ENCODE measurements at regions not wholly inside any gene's neighbourhood (a gene's known extent, or its start where the extent isn't known, plus 50 kb on each side); places are given as distances from the start of the nearest gene placed in this dataset.

DNA sequence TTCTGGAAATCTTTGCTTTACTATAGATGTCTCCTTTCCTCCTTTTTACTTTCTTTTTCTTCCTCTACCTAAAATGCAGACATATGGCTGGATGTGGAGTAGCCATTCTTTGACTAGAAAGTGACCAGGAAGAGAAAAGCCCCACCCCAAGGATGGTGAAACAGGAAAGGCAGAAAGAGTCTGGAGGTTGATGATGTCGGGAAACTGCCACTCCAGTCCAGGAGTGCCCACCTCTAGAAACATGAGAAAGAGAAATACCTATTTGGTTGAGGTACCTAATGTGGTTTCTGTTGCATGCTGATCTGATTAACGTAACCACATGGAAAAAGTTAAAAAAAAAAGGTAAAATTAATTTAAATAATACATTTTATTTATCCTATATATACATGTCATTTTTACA, 55.2 kb upstream of the SSR3 start (continued):
- TF ChIP-seq, protein P1, sequence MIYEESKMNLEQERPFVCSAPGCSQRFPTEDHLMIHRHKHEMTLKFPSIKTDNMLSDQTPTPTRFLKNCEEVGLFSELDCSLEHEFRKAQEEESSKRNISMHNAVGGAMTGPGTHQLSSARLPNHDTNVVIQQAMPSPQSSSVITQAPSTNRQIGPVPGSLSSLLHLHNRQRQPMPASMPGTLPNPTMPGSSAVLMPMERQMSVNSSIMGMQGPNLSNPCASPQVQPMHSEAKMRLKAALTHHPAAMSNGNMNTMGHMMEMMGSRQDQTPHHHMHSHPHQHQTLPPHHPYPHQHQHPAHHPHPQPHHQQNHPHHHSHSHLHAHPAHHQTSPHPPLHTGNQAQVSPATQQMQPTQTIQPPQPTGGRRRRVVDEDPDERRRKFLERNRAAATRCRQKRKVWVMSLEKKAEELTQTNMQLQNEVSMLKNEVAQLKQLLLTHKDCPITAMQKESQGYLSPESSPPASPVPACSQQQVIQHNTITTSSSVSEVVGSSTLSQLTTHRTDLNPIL (CRISPR knock-in tag; IDR thresholded peaks at IDR 0.05; ENCODE audit: low read depth): no peak
- no peak for TF ChIP-seq PPARA (CRISPR knock-in tag; IDR thresholded peaks at IDR 0.05; ENCODE audit: borderline replicate concordance)
- no peak for TF ChIP-seq TOX (CRISPR knock-in tag; IDR thresholded peaks at IDR 0.05; ENCODE audit: borderline replicate concordance)

DNA sequence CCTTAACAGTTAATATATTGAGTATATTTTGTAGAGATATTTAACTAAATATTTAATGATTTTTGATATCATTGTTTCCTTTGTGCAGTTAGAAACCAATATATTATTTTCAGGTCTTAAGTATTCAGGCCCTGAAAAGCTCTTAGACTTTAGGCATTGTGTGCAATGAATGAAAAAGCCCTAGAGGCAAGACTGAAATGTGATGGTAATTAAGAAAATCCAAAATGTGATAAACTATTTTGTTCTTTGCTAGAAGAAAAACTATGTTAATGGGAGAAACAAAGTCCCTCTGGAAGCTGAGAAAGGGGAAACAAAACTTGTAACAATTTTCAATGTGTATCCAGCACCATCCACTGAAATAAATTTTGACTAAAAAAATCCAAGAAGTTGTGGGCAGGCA, 54.6 kb upstream of the SSR3 start:
- no peak for TF ChIP-seq ESRRG (CRISPR knock-in tag; IDR thresholded peaks at IDR 0.05)
- no peak for TF ChIP-seq TOX (CRISPR knock-in tag; IDR thresholded peaks at IDR 0.05; ENCODE audit: borderline replicate concordance)
- TF ChIP-seq, protein P2, sequence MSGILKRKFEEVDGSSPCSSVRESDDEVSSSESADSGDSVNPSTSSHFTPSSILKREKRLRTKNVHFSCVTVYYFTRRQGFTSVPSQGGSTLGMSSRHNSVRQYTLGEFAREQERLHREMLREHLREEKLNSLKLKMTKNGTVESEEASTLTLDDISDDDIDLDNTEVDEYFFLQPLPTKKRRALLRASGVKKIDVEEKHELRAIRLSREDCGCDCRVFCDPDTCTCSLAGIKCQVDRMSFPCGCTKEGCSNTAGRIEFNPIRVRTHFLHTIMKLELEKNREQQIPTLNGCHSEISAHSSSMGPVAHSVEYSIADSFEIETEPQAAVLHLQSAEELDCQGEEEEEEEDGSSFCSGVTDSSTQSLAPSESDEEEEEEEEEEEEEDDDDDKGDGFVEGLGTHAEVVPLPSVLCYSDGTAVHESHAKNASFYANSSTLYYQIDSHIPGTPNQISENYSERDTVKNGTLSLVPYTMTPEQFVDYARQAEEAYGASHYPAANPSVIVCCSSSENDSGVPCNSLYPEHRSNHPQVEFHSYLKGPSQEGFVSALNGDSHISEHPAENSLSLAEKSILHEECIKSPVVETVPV (CRISPR knock-in tag; IDR thresholded peaks at IDR 0.05): no peak
- no peak for TF ChIP-seq OSR1 (CRISPR knock-in tag; IDR thresholded peaks at IDR 0.05)
- TF ChIP-seq, protein P3, sequence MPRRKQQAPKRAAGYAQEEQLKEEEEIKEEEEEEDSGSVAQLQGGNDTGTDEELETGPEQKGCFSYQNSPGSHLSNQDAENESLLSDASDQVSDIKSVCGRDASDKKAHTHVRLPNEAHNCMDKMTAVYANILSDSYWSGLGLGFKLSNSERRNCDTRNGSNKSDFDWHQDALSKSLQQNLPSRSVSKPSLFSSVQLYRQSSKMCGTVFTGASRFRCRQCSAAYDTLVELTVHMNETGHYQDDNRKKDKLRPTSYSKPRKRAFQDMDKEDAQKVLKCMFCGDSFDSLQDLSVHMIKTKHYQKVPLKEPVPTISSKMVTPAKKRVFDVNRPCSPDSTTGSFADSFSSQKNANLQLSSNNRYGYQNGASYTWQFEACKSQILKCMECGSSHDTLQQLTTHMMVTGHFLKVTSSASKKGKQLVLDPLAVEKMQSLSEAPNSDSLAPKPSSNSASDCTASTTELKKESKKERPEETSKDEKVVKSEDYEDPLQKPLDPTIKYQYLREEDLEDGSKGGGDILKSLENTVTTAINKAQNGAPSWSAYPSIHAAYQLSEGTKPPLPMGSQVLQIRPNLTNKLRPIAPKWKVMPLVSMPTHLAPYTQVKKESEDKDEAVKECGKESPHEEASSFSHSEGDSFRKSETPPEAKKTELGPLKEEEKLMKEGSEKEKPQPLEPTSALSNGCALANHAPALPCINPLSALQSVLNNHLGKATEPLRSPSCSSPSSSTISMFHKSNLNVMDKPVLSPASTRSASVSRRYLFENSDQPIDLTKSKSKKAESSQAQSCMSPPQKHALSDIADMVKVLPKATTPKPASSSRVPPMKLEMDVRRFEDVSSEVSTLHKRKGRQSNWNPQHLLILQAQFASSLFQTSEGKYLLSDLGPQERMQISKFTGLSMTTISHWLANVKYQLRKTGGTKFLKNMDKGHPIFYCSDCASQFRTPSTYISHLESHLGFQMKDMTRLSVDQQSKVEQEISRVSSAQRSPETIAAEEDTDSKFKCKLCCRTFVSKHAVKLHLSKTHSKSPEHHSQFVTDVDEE (CRISPR knock-in tag; IDR thresholded peaks at IDR 0.05): no peak
- TF ChIP-seq, protein P4, sequence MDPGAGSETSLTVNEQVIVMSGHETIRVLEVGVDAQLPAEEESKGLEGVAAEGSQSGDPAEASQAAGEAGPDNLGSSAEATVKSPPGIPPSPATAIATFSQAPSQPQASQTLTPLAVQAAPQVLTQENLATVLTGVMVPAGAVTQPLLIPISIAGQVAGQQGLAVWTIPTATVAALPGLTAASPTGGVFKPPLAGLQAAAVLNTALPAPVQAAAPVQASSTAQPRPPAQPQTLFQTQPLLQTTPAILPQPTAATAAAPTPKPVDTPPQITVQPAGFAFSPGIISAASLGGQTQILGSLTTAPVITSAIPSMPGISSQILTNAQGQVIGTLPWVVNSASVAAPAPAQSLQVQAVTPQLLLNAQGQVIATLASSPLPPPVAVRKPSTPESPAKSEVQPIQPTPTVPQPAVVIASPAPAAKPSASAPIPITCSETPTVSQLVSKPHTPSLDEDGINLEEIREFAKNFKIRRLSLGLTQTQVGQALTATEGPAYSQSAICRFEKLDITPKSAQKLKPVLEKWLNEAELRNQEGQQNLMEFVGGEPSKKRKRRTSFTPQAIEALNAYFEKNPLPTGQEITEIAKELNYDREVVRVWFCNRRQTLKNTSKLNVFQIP (CRISPR knock-in tag; IDR thresholded peaks at IDR 0.05; ENCODE audit: borderline replicate concordance, low read depth): no peak
- TF ChIP-seq RARB (CRISPR knock-in tag; IDR thresholded peaks at IDR 0.05): no peak
- TF ChIP-seq ZFP30 (CRISPR knock-in tag; IDR thresholded peaks at IDR 0.05): no peak
- no peak for ATAC-seq

DNA sequence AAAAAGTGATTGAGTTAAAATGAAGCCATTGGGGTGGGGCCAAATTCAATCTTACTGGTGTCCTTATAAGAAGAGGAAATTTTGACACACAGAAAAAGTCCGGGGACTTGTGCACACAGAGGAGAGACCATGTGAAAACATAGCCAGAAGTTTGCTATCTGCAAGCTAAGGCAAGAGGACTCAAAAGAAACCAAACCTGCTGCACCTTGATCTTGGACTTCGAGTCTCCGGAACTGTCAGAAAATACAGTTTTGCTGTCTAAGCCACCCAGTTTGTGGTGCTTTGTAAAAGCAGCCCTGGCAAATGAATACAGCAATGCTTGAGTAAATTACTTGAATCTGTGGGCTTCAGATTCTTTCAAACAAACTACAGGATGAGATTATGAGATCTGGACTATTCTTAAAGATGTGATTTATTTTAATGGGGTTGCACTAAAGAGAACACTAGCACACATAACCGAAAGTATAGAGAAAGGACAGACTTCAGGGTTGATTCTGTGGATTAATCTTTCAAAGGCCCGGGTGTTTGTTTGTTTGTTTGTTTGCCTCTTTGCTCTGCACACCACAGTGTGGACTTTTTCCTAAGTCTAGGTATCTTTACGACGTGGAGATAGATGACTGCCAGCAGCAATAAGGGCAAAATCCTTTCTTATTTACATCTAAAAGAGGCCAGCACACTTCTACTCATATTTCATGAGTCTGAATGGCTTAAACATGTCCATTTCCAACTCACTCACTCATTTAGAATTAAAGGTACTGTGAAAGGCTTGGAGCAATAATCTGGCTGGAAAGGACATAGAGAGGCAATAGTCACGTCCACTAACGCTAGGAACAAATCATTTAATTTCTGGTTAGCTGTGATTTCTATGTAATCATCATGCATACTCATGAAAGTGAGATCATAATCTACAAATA, 53.9 kb upstream of the SSR3 start:
- no peak for ATAC-seq
- TF ChIP-seq ZFP3 (CRISPR knock-in tag; IDR thresholded peaks at IDR 0.05) (no peak), GLIS3 (CRISPR knock-in tag; IDR thresholded peaks at IDR 0.05) (no peak), TCF4 (CRISPR knock-in tag; IDR thresholded peaks at IDR 0.05; ENCODE audit: borderline replicate concordance) (no peak), ARNTL (CRISPR knock-in tag; IDR thresholded peaks at IDR 0.05; ENCODE audit: borderline replicate concordance, low read depth) (no peak), ZNF565 (CRISPR knock-in tag; conservative IDR thresholded peaks at IDR 0.05; ENCODE audit: low read depth) (no peak), ESRRG (CRISPR knock-in tag; IDR thresholded peaks at IDR 0.05) (no peak), OSR1 (CRISPR knock-in tag; IDR thresholded peaks at IDR 0.05) (no peak), SNAI2 (CRISPR knock-in tag; IDR thresholded peaks at IDR 0.05) (no peak), ZNF8 (CRISPR knock-in tag; IDR thresholded peaks at IDR 0.05) (no peak), ZFP30 (CRISPR knock-in tag; IDR thresholded peaks at IDR 0.05) (no peak)
- TF ChIP-seq, protein P4 (CRISPR knock-in tag; IDR thresholded peaks at IDR 0.05; ENCODE audit: borderline replicate concordance, low read depth): no peak
- TF ChIP-seq, protein P5, sequence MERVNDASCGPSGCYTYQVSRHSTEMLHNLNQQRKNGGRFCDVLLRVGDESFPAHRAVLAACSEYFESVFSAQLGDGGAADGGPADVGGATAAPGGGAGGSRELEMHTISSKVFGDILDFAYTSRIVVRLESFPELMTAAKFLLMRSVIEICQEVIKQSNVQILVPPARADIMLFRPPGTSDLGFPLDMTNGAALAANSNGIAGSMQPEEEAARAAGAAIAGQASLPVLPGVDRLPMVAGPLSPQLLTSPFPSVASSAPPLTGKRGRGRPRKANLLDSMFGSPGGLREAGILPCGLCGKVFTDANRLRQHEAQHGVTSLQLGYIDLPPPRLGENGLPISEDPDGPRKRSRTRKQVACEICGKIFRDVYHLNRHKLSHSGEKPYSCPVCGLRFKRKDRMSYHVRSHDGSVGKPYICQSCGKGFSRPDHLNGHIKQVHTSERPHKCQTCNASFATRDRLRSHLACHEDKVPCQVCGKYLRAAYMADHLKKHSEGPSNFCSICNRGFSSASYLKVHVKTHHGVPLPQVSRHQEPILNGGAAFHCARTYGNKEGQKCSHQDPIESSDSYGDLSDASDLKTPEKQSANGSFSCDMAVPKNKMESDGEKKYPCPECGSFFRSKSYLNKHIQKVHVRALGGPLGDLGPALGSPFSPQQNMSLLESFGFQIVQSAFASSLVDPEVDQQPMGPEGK (CRISPR knock-in tag; IDR thresholded peaks at IDR 0.05; ENCODE audit: borderline replicate concordance): no peak
- TF ChIP-seq, protein P3 (CRISPR knock-in tag; IDR thresholded peaks at IDR 0.05): no peak
- TF ChIP-seq, protein P2 (CRISPR knock-in tag; IDR thresholded peaks at IDR 0.05): no peak
